WTC11 (cell line): ENCODE measurements at regions not wholly inside any gene's neighbourhood (a gene's known extent, or its start where the extent isn't known, plus 50 kb on each side); places are given as distances from the start of the nearest gene placed in this dataset.

Experiments used
- ATAC-seq: fragments of 200-7000 bp; cut with Tn5 transposase; 2 replicates; pipeline ENCODE4 v1.10.0; 2021; ENCODE audit warnings: mild to moderate bottlenecking, moderate library complexity
- CTCF ChIA-PET: fragments of 300-600 bp; sonication (Branson Sonifier 250); formaldehyde crosslinking; loops from one replicate; lab custom pipeline; 2021; ENCODE audit warnings: antibody characterized with exemption; lab: Charles Lee
- POLR2A ChIA-PET: fragments of 350-600 bp; sonication (Branson Sonifier 250); formaldehyde crosslinking; loops from one replicate; lab custom pipeline; 2021; ENCODE audit warnings: antibody characterized with exemption; lab: Charles Lee
- DNase-seq: peaks from one replicate; pipeline ENCODE4 v3.0.0; 2021; ENCODE audit warnings: low spot score
- H3K27ac Mint-ChIP-seq: 2 replicates; pipeline ENCODE4 v1.8.0; 2021; ENCODE audit warnings: mixed read lengths
- H3K27me3 Mint-ChIP-seq: 2 replicates; pipeline ENCODE4 v1.8.0; 2021; ENCODE audit warnings: low read depth, mild to moderate bottlenecking, moderate library complexity, mixed read lengths
- H3K36me3 Mint-ChIP-seq: 2 replicates; pipeline ENCODE4 v1.8.0; 2021; ENCODE audit warnings: mixed read lengths
- H3K4me1 Mint-ChIP-seq: 2 replicates; pipeline ENCODE4 v1.8.0; 2022; ENCODE audit warnings: mixed read lengths
- H3K4me3 Mint-ChIP-seq: 2 replicates; pipeline ENCODE4 v1.8.0; 2021; ENCODE audit warnings: mild to moderate bottlenecking, moderate library complexity, mixed read lengths
- H3K9me3 Mint-ChIP-seq: 2 replicates; pipeline ENCODE4 v1.8.0; 2021; ENCODE audit warnings: mixed read lengths
- E2F1 ChIP-seq: sonication (generic); formaldehyde crosslinking; IDR thresholded peaks from 2 replicates; pipeline ENCODE4 v1.8.0; 2022; ENCODE audit warnings: mild to moderate bottlenecking, missing genetic modification reagents
- ESRRA ChIP-seq: sonication (generic); formaldehyde crosslinking; IDR thresholded peaks from 2 replicates; pipeline ENCODE4 v1.8.1; 2022; ENCODE audit warnings: mild to moderate bottlenecking, missing genetic modification reagents, borderline replicate concordance
- FOXK1 ChIP-seq: sonication (generic); formaldehyde crosslinking; IDR thresholded peaks from 2 replicates; pipeline ENCODE4 v1.8.0; 2022; ENCODE audit warnings: mild to moderate bottlenecking, moderate library complexity, missing genetic modification reagents
- MYBL2 ChIP-seq: sonication (generic); formaldehyde crosslinking; IDR thresholded peaks from 2 replicates; pipeline ENCODE4 v1.8.1; 2023; ENCODE audit warnings: mild to moderate bottlenecking, moderate library complexity, missing genetic modification reagents
- NFYB ChIP-seq: sonication (generic); formaldehyde crosslinking; conservative IDR thresholded peaks from 2 replicates; pipeline ENCODE4 v1.8.0; 2022; ENCODE audit warnings: low read depth, missing genetic modification reagents
- NR3C1 ChIP-seq: sonication (generic); formaldehyde crosslinking; conservative IDR thresholded peaks from 2 replicates; pipeline ENCODE4 v1.8.1; 2023; ENCODE audit warnings: low read depth, mild to moderate bottlenecking, missing genetic modification reagents
- PRDM15 ChIP-seq: sonication (generic); formaldehyde crosslinking; IDR thresholded peaks from 2 replicates; pipeline ENCODE4 v1.8.0; 2022; ENCODE audit warnings: missing genetic modification reagents
- PRRX2 ChIP-seq: fragments of 250-450 bp; sonication (Bioruptor Pico); IDR thresholded peaks from 2 replicates; pipeline ENCODE4 v1.8.0; 2021; ENCODE audit warnings: mild to moderate bottlenecking
- TEAD4 ChIP-seq: sonication (generic); formaldehyde crosslinking; IDR thresholded peaks from 2 replicates; pipeline ENCODE4 v1.8.0; 2022; ENCODE audit warnings: mild to moderate bottlenecking, missing genetic modification reagents
- ZMAT4 ChIP-seq: fragments of 250-450 bp; sonication (Bioruptor Pico); IDR thresholded peaks from 2 replicates; pipeline ENCODE4 v1.9.0; 2021; ENCODE audit warnings: mild to moderate bottlenecking
- ZNF219 ChIP-seq: sonication (generic); formaldehyde crosslinking; IDR thresholded peaks from 2 replicates; pipeline ENCODE4 v1.8.0; 2023; ENCODE audit warnings: missing genetic modification reagents, mild to moderate bottlenecking, borderline replicate concordance
- ZNF416 ChIP-seq: fragments of 250-450 bp; sonication (Bioruptor Pico); IDR thresholded peaks from 2 replicates; pipeline ENCODE4 v1.9.0; 2021; ENCODE audit warnings: mild to moderate bottlenecking, inconsistent platforms
- TF ChIP-seq, protein P1 (sequence below): sonication (generic); formaldehyde crosslinking; IDR thresholded peaks from 2 replicates; pipeline ENCODE4 v1.8.1; 2023; ENCODE audit warnings: mild to moderate bottlenecking, moderate library complexity, missing genetic modification reagents

GRCh38 chr1:81144240-81144825 lies 656.4 kb upstream of the ADGRL2 start:
- TF ChIP-seq MYBL2 (no peak), NR3C1 (CRISPR knock-in tag) (no peak), PRRX2 (CRISPR knock-in tag) (no peak), TEAD4 (CRISPR knock-in tag) (no peak), NFYB (CRISPR knock-in tag) (no peak)
- Mint-ChIP-seq H3K27me3 (no peaks in the 10 kb centered on the region), H3K9me3 (peaks cover 28% of the 10 kb centered on the region), H3K4me3 (no peak overlapping the region), H3K36me3 (peaks cover 20% of the 10 kb centered on the region), H3K4me1 (peaks cover 33% of the 10 kb centered on the region), H3K27ac (no peak overlapping the region; the same call in 1 of the 2 replicates)
- ChIA-PET CTCF (no interaction called here), POLR2A (no interaction called here)
- no peak for DNase-seq
- ATAC-seq, result no peak; the same call in 1 of the 2 replicates

DNA sequence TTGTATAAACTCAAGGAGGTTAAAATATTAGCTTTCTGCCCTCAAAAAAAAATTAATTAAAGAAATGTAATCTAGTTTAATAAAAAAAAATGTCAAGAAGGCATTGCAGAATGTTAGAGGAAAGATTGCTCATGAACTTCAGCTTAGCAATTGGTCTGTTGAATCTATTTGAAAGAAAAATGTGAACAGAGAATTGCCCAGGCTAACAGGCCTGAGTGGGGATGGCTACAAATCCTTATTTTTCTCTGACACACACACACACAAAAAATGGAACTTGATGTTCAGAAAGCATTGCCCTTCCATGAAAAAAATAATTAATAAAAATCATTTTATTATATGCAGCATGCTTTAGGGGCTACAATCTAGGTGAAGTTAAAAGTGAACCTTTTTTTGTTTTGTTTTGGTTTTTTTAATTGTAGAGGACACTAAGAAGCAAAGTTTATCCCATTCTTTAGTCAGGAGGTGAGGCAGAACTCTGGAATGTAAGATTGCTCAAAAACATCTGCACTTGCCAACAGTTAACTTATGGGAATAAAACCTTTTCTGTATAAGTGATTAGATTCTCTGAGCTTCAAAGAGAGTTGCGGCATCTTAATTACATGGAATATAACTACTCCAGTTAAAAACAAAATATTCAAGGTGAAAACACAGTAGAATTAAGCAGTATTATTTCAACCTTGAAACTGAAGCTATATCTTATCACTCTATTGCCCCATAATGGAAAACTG lies 658.5 kb upstream of the ADGRL2 start:
- Mint-ChIP-seq H3K36me3 (peaks cover 20% of the 10 kb centered on the region), H3K27me3 (no peaks in the 10 kb centered on the region), H3K4me3 (no peak overlapping the region), H3K4me1 (peaks cover 25% of the 10 kb centered on the region), H3K9me3 (peaks cover 30% of the 10 kb centered on the region), H3K27ac (no peak overlapping the region)
- POLR2A ChIA-PET, result no interaction called here
- no peak for ATAC-seq
- no peak for TF ChIP-seq E2F1 (CRISPR knock-in tag)
- CTCF ChIA-PET, result no interaction called here
- DNase-seq, result no peak

DNA sequence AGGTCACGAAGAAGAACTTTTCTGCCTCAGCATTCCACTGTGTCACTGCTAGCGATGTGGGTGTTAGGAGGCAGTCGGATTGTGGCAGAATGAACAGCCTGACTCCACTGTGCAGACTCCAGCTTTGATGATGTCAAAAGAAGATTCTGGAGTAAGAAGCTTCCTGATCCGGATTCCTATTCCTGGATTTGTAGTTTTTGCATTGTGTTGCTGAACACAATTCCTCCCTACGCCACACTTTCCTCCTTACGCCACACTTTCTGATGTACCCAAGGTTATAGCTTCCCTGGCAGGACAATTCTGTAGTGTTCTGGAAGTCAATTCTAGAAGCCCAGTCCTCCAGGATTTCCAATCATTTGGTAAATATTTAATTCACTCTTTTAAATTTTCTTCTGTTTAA lies 665.2 kb upstream of the ADGRL2 start:
- CTCF ChIA-PET, result no interaction called here
- H3K36me3 Mint-ChIP-seq, result peaks cover 6% of the 10 kb centered on the region
- H3K9me3 Mint-ChIP-seq, result peaks cover 14% of the 10 kb centered on the region
- no peaks in the 10 kb centered on the region for H3K4me1 Mint-ChIP-seq
- no peak overlapping the region for H3K4me3 Mint-ChIP-seq
- POLR2A ChIA-PET, result interaction anchor here (0.6 kb wide), 1 partner anchor 13 kb away, joined by 3 read pairs; no protein-coding TSS in a partner anchor
- DNase-seq (no peak), ATAC-seq (peak; percentile 55)
- no peak for TF ChIP-seq ZNF219 (CRISPR knock-in tag)
- TF ChIP-seq PRDM15 (CRISPR knock-in tag), result peak; percentile 84
- no peaks in the 10 kb centered on the region for H3K27me3 Mint-ChIP-seq
- no peak overlapping the region for H3K27ac Mint-ChIP-seq

DNA sequence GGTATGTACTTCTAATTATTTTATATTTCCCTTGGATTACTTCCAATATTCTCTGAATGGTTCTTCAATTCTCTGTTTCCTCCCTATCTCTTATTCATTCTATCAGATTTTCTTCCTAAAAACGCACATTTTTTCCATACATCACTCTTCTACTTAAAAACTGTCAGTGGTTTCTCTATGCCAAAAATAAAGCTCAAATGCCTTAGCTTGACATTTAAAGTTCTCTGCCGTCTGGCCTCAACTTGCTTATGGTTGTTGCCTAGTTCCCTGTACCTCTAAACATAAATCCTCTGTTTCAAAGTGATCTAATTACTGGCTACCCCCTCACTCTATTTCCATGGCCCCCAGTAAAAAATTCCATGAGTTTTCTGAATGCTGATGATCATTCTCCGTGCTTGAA lies 671.0 kb upstream of the ADGRL2 start:
- no peak overlapping the region for H3K27ac Mint-ChIP-seq
- CTCF ChIA-PET, result no interaction called here

More for the DNA sequence above, 671.0 kb upstream of the ADGRL2 start:
- no peak for ATAC-seq
- Mint-ChIP-seq H3K4me1 (peaks cover 10% of the 10 kb centered on the region), H3K4me3 (no peak overlapping the region), H3K9me3 (no peaks in the 10 kb centered on the region), H3K36me3 (no peaks in the 10 kb centered on the region), H3K27me3 (no peaks in the 10 kb centered on the region)
- TF ChIP-seq FOXK1 (CRISPR knock-in tag), result no peak
- TF ChIP-seq ESRRA (CRISPR knock-in tag), result no peak
- no peak for TF ChIP-seq ZNF416 (CRISPR knock-in tag)
- TF ChIP-seq, protein P1, sequence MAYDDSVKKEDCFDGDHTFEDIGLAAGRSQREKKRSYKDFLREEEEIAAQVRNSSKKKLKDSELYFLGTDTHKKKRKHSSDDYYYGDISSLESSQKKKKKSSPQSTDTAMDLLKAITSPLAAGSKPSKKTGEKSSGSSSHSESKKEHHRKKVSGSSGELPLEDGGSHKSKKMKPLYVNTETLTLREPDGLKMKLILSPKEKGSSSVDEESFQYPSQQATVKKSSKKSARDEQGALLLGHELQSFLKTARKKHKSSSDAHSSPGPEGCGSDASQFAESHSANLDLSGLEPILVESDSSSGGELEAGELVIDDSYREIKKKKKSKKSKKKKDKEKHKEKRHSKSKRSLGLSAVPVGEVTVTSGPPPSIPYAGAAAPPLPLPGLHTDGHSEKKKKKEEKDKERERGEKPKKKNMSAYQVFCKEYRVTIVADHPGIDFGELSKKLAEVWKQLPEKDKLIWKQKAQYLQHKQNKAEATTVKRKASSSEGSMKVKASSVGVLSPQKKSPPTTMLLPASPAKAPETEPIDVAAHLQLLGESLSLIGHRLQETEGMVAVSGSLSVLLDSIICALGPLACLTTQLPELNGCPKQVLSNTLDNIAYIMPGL, result no peak
- no peak for TF ChIP-seq ZMAT4 (CRISPR knock-in tag)
- POLR2A ChIA-PET, result no interaction called here
- no peak for DNase-seq
